ENCODE measurements at regions not wholly inside any gene's neighbourhood (a gene's known extent, or its start where the extent isn't known, plus 50 kb on each side); places are given as distances from the start of the nearest gene placed in this dataset.
"Not testable (repeated sequence)": the region's sequence is repeated elsewhere in the genome, so short reads cannot be mapped to it uniquely, and the experiment has no call there.

- H3K9ac ChIP-seq (ENCODE audit: low read length): no peak overlapping the region
- no peaks in the 10 kb centered on the region for H3K4me1 ChIP-seq (ENCODE audit: control insufficient read depth, insufficient read depth, low read length)
- no peak overlapping the region for H3K4me3 ChIP-seq (ENCODE audit: low read length)
- H3K27ac ChIP-seq (ENCODE audit: low read depth, low read length): no peak overlapping the region
- no peaks in the 10 kb centered on the region for H3K36me3 ChIP-seq (ENCODE audit: control insufficient read depth, insufficient read depth, low read length)
- peaks cover 18% of the 10 kb centered on the region for H3K27me3 ChIP-seq (ENCODE audit: control insufficient read depth, insufficient read depth, low read length)
These were observed 1341.5 kb downstream of the BRD1 start for GRCh38 chr22:48486134-48486532.

GRCh38 chr22:48485149-48486133 lies 1342.2 kb downstream of the BRD1 start:
- Histone ChIP-seq H3K4me3 (ENCODE audit: low read length) (no peak overlapping the region), H3K27ac (ENCODE audit: low read depth, low read length) (no peak overlapping the region), H3K36me3 (ENCODE audit: control insufficient read depth, insufficient read depth, low read length) (no peaks in the 10 kb centered on the region), H3K9ac (ENCODE audit: low read length) (no peak overlapping the region), H3K4me1 (ENCODE audit: control insufficient read depth, insufficient read depth, low read length) (no peaks in the 10 kb centered on the region), H3K27me3 (ENCODE audit: control insufficient read depth, insufficient read depth, low read length) (peaks cover 11% of the 10 kb centered on the region)

GRCh38 chr22:48483764-48484528 lies 1343.7 kb downstream of the BRD1 start:
- Histone ChIP-seq H3K4me1 (ENCODE audit: control insufficient read depth, insufficient read depth, low read length) (no peaks in the 10 kb centered on the region), H3K9ac (ENCODE audit: low read length) (no peak overlapping the region)

GRCh38 chr22:48482771-48483170 lies 1344.9 kb downstream of the BRD1 start:
- H3K4me3 ChIP-seq (ENCODE audit: low read length): no peak overlapping the region
- no peak overlapping the region for H3K27ac ChIP-seq (ENCODE audit: low read depth, low read length)
- no peaks in the 10 kb centered on the region for H3K4me1 ChIP-seq (ENCODE audit: control insufficient read depth, insufficient read depth, low read length)
- H3K27me3 ChIP-seq (ENCODE audit: control insufficient read depth, insufficient read depth, low read length): peaks cover under 1% of the 10 kb centered on the region
- no peak overlapping the region for H3K9ac ChIP-seq (ENCODE audit: low read length)
- no peaks in the 10 kb centered on the region for H3K36me3 ChIP-seq (ENCODE audit: control insufficient read depth, insufficient read depth, low read length)

More at GRCh38 chr22:48483764-48484528, 1343.7 kb downstream of the BRD1 start:
- no peak overlapping the region for H3K27ac ChIP-seq (ENCODE audit: low read depth, low read length)
- peaks cover 7% of the 10 kb centered on the region for H3K27me3 ChIP-seq (ENCODE audit: control insufficient read depth, insufficient read depth, low read length)
- H3K4me3 ChIP-seq (ENCODE audit: low read length): no peak overlapping the region
- H3K36me3 ChIP-seq (ENCODE audit: control insufficient read depth, insufficient read depth, low read length): no peaks in the 10 kb centered on the region

GRCh38 chr22:48482198-48482597 lies 1345.5 kb downstream of the BRD1 start:
- not testable (repeated sequence) for H3K36me3 ChIP-seq (ENCODE audit: control insufficient read depth, insufficient read depth, low read length); H3K4me1 ChIP-seq (ENCODE audit: control insufficient read depth, insufficient read depth, low read length); H3K4me3 ChIP-seq (ENCODE audit: low read length); H3K27me3 ChIP-seq (ENCODE audit: control insufficient read depth, insufficient read depth, low read length); H3K9ac ChIP-seq (ENCODE audit: low read length); H3K27ac ChIP-seq (ENCODE audit: low read depth, low read length)

GRCh38 chr22:48481748-48482147 lies 1345.9 kb downstream of the BRD1 start:
- no peak overlapping the region for H3K4me3 ChIP-seq (ENCODE audit: low read length)
- no peak overlapping the region for H3K9ac ChIP-seq (ENCODE audit: low read length)
- no peaks in the 10 kb centered on the region for H3K36me3 ChIP-seq (ENCODE audit: control insufficient read depth, insufficient read depth, low read length)
- no peak overlapping the region for H3K27ac ChIP-seq (ENCODE audit: low read depth, low read length)
- H3K4me1 ChIP-seq (ENCODE audit: control insufficient read depth, insufficient read depth, low read length): no peaks in the 10 kb centered on the region
- no peaks in the 10 kb centered on the region for H3K27me3 ChIP-seq (ENCODE audit: control insufficient read depth, insufficient read depth, low read length)

- H3K4me3 ChIP-seq (ENCODE audit: low read length): no peak overlapping the region
- H3K27me3 ChIP-seq (ENCODE audit: control insufficient read depth, insufficient read depth, low read length): no peaks in the 10 kb centered on the region
- H3K36me3 ChIP-seq (ENCODE audit: control insufficient read depth, insufficient read depth, low read length): no peaks in the 10 kb centered on the region
- H3K9ac ChIP-seq (ENCODE audit: low read length): no peak overlapping the region
- no peak overlapping the region for H3K27ac ChIP-seq (ENCODE audit: low read depth, low read length)
- H3K4me1 ChIP-seq (ENCODE audit: control insufficient read depth, insufficient read depth, low read length): no peaks in the 10 kb centered on the region
These were observed 1349.0 kb downstream of the BRD1 start for GRCh38 chr22:48478529-48479265.

- H3K9ac ChIP-seq (ENCODE audit: low read length): no peak overlapping the region
- no peak overlapping the region for H3K4me3 ChIP-seq (ENCODE audit: low read length)
- H3K27me3 ChIP-seq (ENCODE audit: control insufficient read depth, insufficient read depth, low read length): no peaks in the 10 kb centered on the region
- H3K36me3 ChIP-seq (ENCODE audit: control insufficient read depth, insufficient read depth, low read length): no peaks in the 10 kb centered on the region
- H3K4me1 ChIP-seq (ENCODE audit: control insufficient read depth, insufficient read depth, low read length): no peaks in the 10 kb centered on the region
- H3K27ac ChIP-seq (ENCODE audit: low read depth, low read length): no peak overlapping the region
These were observed 1349.5 kb downstream of the BRD1 start for GRCh38 chr22:48478124-48478523.

- no peak overlapping the region for H3K4me3 ChIP-seq (ENCODE audit: low read length)
- no peak overlapping the region for H3K27ac ChIP-seq (ENCODE audit: low read depth, low read length)
- H3K27me3 ChIP-seq (ENCODE audit: control insufficient read depth, insufficient read depth, low read length): no peaks in the 10 kb centered on the region
- H3K36me3 ChIP-seq (ENCODE audit: control insufficient read depth, insufficient read depth, low read length): no peaks in the 10 kb centered on the region
- no peak overlapping the region for H3K9ac ChIP-seq (ENCODE audit: low read length)
- H3K4me1 ChIP-seq (ENCODE audit: control insufficient read depth, insufficient read depth, low read length): no peaks in the 10 kb centered on the region
These were observed 1350.5 kb downstream of the BRD1 start for GRCh38 chr22:48477031-48477721.

GRCh38 chr22:48476577-48476976 lies 1351.1 kb downstream of the BRD1 start:
- H3K4me1 ChIP-seq (ENCODE audit: control insufficient read depth, insufficient read depth, low read length): no peaks in the 10 kb centered on the region
- H3K9ac ChIP-seq (ENCODE audit: low read length): no peak overlapping the region
- no peak overlapping the region for H3K27ac ChIP-seq (ENCODE audit: low read depth, low read length)
- H3K36me3 ChIP-seq (ENCODE audit: control insufficient read depth, insufficient read depth, low read length): no peaks in the 10 kb centered on the region
- no peaks in the 10 kb centered on the region for H3K27me3 ChIP-seq (ENCODE audit: control insufficient read depth, insufficient read depth, low read length)
- H3K4me3 ChIP-seq (ENCODE audit: low read length): no peak overlapping the region

GRCh38 chr22:48475661-48476345 lies 1351.9 kb downstream of the BRD1 start:
- no peak overlapping the region for H3K4me3 ChIP-seq (ENCODE audit: low read length)
- no peaks in the 10 kb centered on the region for H3K36me3 ChIP-seq (ENCODE audit: control insufficient read depth, insufficient read depth, low read length)
- H3K27ac ChIP-seq (ENCODE audit: low read depth, low read length): no peak overlapping the region
- H3K4me1 ChIP-seq (ENCODE audit: control insufficient read depth, insufficient read depth, low read length): no peaks in the 10 kb centered on the region
- no peak overlapping the region for H3K9ac ChIP-seq (ENCODE audit: low read length)
- H3K27me3 ChIP-seq (ENCODE audit: control insufficient read depth, insufficient read depth, low read length): no peaks in the 10 kb centered on the region
